GM03348 (cell line): ENCODE measurements at regions not wholly inside any gene's neighbourhood (a gene's known extent, or its start where the extent isn't known, plus 50 kb on each side); places are given as distances from the start of the nearest gene placed in this dataset.
"Not testable (repeated sequence)": the region's sequence is repeated elsewhere in the genome, so short reads cannot be mapped to it uniquely, and the experiment has no call there.

Experiments
- DNase-seq: peaks from one replicate; pipeline ENCODE4 v3.0.0; 2012; ENCODE audit warnings: low spot score

DNA sequence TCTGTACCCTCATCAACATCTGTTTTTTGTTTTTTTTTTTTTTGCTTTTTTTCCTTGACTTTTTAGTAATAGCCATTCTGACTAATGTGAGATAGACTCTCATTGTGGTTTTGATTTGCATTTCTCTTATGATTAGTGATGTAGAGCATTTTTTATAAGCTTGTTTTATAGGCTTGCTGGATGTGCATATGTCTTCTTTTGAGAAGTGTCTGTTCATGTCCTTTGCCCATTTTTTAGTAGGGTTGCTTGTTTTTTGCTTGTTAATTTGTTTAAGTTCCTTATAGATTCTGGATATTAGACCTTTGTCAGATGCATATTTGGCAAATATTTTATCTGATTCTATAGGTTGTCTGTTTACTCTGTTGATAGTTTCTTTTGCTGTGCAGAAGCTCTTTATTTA lies 53.5 kb upstream of the FAR1 start:
- DNase-seq, result not testable (repeated sequence)

DNA sequence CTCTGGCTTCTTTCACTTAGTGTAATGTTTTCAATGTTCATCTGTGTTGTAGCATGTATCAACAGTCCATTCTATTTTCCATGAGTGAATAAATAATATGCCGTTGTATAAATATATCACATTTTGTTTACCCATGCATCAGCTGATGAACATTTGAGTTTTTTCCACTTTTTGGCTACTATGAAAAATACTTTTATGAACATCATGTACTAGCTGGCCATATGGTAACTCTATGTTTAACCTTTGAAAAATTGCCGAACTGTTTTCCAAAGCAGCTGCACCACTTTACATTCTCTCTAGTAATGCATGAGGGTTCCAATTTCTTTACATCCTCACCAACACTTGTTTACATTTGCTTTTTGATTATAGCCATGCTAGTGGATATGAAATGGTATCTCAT lies 59.8 kb upstream of the FAR1 start:
- DNase-seq, result no peak

DNA sequence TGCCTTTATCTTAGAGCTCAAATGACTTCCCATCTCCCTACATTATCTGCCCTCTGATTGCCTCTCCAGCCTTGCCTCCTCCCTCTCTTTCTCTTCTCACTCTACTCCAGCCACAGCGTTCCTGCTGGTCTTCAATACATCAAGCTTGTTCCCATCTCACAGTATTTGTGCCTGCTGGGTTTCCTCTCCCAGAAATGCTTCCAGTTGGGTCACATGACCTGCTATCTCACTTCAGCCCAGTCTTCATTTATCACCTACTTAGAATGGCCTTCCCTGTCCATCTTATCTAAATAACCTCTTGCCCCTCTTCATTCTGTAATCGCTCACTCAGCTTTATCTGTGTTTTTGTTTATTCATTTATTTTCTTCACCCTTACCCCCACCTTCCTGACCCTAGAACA lies 61.8 kb upstream of the FAR1 start:
- DNase-seq, result no peak

DNA sequence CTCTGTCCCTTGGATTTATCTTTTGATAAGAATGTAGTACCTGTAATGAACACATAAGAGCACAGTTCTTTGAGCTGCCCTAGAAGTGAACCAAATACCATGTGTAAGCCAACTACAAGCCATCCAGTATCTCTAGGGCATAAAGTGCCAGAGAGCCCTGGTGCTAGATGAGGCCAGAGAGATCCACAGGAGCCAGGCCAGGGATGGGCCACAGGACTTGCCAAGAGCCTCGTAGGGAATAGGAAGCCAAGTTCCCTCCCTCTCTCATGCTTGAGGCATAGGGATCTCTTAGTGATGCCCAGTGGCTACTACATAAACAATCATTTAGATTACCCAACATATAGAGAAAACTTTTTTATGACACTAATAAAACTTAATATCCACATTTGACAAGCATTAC lies 64.8 kb upstream of the FAR1 start:
- DNase-seq, result no peak

DNA sequence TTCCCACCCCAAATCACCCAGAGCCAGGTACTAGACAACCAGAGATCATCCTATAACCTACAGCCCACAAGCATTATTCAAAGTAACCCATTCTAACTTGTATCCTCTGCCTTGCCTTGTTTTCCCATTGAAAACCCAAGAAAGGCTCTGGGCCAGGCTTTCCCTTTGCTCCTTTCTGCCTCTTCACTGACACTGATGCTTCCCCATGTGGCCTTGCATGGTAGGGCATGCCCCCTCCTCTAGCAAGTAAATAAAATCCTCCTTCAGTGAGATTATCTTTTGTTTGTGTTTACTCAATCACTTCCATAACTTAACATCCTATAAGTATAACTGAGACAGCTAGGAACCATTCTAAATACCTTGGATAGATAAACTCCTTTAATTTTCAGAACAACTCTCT lies 65.6 kb upstream of the FAR1 start:
- DNase-seq, result no peak

DNA sequence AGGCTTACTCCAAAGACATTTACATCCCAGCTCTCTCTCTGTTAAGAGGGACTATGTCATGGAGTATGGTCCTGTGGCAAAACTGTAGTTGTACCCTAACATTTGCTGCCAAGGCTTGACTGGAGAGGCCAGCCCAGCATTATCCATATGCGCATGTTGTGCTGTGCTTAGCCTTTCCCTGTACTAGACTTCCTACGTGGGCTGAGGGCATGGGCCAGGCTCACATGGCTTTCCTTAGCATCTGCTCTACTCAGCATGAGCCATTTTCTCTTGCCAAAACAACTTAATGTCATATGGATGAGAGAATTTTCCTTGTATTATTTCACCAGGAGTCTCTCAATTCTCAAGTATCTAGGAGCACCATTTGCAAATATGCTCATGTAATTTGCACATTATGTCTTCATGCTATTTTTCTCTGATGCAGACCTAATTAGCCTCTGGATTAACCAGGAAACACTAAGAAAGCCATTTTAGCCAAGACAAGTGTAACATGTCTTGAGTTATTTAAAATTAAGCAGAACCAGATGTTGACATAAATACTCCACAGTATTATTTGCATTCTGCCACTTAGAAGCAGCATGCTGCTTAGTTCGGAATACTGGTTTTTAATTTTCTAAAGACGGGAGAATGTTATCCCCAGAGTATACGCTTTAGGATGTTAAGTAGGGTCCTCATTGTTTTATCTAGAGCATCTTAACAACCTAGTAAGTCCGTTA lies 71.7 kb upstream of the FAR1 start:
- DNase-seq, result no peak

DNA sequence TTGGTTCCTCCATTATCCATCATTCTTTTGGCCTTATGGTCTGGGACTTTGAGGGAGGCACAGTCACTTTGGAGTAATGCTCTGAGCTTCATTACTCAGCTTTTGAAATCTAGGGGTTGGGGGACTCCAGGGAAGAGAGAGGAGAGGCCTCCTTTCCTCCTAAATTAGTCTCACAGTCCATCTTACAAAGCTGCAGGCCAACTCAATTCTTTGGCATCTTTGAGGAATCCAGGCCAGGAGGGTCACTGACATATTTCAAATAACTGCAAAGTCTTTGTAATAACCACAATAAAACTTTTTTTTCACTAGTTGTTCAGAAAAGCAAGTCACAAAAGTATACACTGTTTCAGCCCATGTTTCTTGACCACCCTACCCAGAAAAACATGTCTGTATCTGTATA lies 73.3 kb upstream of the FAR1 start:
- peak; percentile 65 for DNase-seq

DNA sequence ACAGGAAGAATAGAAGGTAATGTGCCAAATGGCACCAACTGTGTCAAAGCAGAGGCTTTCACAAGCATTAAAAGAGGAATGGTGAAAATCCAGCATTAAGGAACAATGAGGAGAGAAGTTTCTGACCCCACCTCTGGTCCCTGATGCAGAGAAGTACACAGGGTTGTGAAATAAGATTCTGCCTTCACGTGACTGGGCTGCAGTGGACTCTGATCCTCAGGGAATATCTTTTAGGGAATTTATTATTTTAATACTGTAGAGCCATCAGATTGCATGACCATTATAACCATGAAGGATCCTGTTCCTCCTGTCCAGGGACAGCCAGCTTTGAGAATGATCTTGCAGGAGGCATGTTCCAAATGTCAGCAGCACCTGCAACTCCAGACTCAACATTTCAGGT lies 74.4 kb upstream of the FAR1 start:
- DNase-seq, result no peak

DNA sequence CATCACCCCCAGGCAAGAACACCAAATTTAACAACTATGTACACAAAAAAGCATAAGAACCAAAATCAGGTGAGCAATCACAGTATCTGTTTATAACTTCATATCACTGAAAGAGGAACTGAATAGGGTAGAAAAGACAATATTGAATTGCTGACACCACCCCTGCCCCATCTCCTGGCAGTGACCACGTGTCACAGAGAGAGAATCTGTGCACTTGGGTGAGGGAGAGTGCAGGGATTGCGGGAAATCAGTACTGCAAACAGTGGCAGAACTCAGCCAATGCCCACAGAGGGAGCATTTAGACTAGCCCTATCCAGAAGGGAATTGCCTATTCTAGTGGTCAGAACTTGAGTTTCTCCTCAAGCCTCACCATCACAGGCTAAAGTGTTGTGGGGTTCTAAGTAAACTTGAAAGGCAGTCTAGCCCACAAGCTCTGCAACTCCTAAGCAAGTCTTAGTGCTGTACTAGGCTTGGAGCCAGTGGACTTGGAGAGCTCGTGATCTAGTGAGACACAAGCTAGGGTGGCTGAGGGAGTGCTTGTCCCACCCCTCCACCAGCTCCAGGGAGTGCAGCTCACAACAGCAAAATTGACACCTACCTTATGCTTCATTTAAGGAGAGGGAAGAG lies 82.8 kb upstream of the PTH start:
- no peak for DNase-seq

DNA sequence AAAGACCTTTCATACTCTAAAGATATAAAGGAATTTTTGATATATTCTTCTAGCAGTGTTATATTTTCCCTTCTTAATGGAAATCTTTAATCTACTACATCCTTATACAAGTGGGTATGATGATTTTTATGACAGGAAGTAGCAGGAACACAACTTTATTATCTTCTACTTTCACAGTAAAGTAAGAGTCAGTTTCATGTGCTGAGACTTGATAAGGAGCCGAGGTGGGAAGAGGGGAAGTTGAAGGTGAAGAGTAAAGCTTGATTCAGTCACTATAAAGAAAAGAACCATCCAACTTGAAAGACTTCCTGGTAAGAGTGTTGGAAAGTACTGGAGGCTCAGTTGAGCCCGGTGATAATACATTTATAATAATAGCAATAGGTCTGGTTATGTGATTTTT lies 82.1 kb upstream of the PTH start:
- no peak for DNase-seq

DNA sequence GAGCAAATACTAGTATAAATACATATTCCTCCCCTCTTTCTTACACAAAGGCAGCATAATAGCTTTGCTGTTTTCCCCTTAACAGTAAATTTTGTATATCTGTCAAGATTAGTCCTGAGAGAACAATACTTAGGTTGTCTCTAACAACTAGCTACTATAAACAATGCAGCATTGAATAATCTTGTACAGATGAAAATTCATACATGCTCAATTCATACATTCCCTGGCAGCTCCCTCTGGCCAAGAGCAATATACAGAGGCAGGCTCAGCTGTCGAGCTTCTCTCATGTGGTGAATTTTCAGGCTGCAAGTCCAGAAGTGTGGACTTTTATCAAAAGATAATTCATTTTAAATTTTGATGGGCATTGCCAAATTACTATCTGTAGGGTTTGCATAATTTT lies 81.2 kb upstream of the PTH start:
- DNase-seq, result no peak

DNA sequence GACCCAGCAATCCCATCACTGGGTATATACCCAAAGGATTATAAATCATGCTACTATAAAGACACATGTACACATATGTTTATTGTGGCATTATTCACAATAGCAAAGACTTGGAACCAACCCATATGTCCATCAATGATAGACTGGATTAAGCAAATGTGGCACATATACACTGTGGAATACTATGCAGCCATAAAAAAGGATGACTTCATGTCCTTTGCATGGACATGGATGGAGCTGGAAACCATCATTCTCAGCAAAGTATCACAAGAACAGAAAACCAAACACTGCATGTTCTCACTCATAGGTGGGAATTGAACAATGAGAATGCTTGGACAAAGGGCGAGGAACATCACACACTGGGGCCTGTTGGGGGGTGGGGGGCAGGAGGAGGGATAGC lies 79.6 kb upstream of the PTH start:
- DNase-seq, result not testable (repeated sequence)

DNA sequence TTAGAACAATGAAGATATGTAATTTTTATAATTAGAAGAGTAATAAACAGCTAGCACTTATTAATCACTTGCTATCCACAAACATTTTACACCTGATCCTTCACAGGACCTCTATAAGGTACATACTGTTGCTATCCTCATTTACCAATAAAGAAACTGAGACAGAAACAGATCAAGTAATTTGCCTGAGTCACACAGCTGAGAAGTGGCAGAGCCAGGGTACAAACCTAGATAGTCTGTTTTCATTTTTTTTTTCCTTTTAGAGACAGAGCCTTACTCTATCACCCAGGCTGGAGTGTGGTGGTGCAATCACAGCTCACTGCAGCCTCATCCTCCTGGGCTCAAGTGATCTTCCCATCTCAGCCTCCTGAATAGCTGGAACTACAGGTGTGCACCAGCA lies 71.8 kb upstream of the PTH start:
- no peak for DNase-seq

DNA sequence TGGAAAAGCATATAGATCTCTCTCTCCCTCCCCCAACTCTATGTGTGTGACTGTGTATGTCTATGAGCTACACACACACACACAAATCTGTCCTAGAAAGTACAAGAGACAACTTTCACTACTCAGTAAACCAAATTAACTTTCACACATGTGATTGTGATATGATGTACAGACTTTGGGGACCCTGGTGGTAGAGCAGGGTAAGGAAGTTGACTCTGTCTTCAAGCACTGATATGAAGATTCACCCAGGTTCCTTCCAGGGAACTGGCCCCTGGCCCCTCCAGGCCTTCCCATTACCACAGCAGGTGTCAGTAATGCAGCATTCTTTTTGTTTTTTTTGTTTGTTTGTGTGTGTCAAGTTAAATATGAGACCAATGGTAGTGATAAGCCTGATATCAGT lies 66.1 kb upstream of the PTH start:
- DNase-seq, result no peak

DNA sequence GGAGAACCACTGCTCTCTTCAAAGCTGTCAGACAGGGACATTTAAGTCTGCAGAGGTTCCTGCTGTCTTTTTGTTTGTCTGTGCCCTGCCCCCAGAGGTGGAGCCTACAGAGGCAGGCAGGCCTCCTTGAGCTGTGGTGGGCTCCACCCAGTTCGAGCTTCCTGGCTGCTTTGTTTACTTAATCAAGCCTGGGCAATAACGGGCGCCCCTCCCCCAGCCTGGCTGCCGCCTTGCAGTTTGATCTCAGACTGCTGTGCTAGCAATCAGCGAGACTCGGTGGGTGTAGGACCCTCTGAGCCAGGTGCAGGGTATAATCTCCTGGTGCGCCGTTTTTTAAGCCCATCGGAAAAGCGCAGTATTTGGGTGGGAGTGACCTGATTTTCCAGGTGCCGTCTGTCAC lies 64.5 kb upstream of the PTH start:
- not testable (repeated sequence) for DNase-seq

DNA sequence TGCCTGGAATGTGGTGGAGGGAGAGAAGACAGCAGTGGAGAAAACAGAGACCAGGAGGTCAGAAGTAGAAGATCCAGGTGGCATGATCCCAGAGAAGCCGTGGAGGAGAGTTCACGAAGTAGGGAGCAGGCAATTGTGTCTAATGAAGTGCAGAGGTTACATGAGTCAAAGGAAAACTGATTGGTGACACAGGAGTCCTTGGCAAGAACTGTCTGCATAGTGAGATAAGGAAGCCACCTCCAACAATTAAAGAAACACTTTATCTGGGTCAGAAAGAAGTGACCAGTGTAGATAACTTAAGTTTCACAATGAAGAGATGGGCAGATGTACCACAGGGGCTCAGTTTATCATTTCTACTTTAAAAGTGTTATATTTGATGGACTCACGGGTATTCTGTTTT lies 57.0 kb upstream of the PTH start:
- no peak for DNase-seq

DNA sequence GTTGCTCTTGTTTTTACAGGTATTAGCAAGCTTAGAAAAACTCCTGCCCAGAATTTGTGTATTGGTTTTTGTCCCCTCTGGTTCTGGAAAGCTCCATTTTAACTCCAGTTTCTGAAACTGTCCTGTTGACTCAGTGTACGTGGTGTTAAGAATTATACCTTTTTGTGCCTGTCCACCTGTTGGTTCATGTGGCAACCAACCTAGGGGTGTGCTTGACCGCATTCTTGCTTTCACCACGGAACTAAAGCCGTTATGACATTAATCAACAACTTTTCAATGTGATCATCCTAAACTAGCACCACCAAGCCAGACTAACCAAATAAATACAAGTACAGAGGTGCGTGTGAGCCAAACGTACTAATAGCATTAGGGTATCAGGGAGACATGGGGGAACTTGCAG lies 56.0 kb upstream of the PTH start:
- DNase-seq, result no peak

DNA sequence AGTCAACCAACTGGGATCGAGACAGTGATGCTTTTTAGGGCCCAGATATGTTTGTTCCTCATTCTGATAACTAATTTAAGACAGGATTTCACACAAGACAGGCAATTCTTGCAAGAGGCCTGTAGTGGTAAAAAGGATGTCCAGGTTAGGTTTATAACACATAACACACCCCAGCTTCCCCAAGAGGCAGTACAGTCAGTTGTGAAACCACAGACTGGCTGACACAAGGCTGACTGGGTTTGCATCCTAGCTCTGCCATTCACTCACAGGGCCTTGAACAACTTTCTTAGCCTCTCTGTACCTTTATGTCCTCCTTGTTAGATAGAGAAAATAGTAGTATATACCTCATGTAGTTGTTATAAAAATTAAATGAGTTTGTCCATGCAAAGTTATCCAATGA lies 55.0 kb upstream of the PTH start:
- no peak for DNase-seq

DNA sequence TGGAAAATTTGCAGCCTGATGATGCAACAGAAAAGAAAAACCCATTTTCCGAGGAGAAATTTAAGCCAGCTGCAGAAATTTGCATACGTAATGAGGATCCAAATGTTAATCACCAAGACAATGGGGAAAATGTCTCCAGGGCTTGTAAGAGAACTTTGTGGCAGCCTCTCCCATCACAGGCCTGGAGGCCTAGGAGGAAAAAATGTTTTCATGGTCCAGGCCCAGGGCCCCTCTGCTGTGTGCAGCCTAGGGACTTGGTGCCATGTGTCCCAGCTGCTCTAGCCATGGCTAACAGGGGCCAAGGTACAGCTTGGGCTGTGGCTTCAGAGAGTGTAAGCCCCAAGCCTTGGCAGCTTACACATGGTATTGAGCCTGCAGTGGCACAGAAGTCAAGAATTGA lies 50.3 kb upstream of the PTH start:
- not testable (repeated sequence) for DNase-seq
